ENCODE measurements at regions not wholly inside any gene's neighbourhood (a gene's known extent, or its start where the extent isn't known, plus 50 kb on each side); places are given as distances from the start of the nearest gene placed in this dataset.

GRCh38 chr1:22282364-22282995 is 139.6 kb upstream of the WNT4 start:
- TF ChIP-seq CTCF (IDR thresholded peaks at IDR 0.05; ENCODE audit: borderline replicate concordance, extremely low read depth, low read length, poor library complexity, severe bottlenecking) (no peak), EZH2 (IDR thresholded peaks at IDR 0.05; ENCODE audit: borderline replicate concordance, low read depth, low read length, severe bottlenecking) (no peak)
